PC-9 (cell line): ENCODE measurements at regions not wholly inside any gene's neighbourhood (a gene's known extent, or its start where the extent isn't known, plus 50 kb on each side); places are given as distances from the start of the nearest gene placed in this dataset.
"Not testable (repeated sequence)": the region's sequence is repeated elsewhere in the genome, so short reads cannot be mapped to it uniquely, and the experiment has no call there.

Source experiments
- BruUV-seq: library from RNA; stranded (reverse); fragments of 400-500 nt; replicated peaks from 2 replicates; lab custom pipeline; 2021; lab: Mats Ljungman, UMichigan
- CTCF ChIA-PET: fragments of 300-600 bp; sonication (Branson Sonifier 250); formaldehyde crosslinking; loops from one replicate; lab custom pipeline; 2022; ENCODE audit warnings: antibody characterized with exemption; lab: Charles Lee
- POLR2A ChIA-PET: fragments of 300-600 bp; sonication (Branson Sonifier 250); formaldehyde crosslinking; loops from one replicate; lab custom pipeline; 2022; ENCODE audit warnings: antibody characterized with exemption; ENCODE audit not compliant: unreplicated experiment; lab: Charles Lee
- DNase-seq, 2 experiments: peaks; one replicate each; pipeline versions ENCODE4 v3.0.0 to v3.0.0-alpha.2; 2015 to 2022; ENCODE audit warnings: mixed read lengths in 1 of 2
- H2AFZ ChIP-seq: fragments of 200-600 bp; sonication (generic); 2 replicates; pipeline ENCODE4 v1.8.1; 2017; ENCODE audit warnings: antibody characterized with exemption
- H3F3A ChIP-seq: fragments of 200-600 bp; sonication (generic); 2 replicates; pipeline ENCODE4 v1.8.1; 2017; ENCODE audit warnings: antibody characterized with exemption, mild to moderate bottlenecking, low read depth; ENCODE audit not compliant: insufficient read depth
- H3K27ac ChIP-seq: fragments of 200-600 bp; sonication (generic); 2 replicates; pipeline ENCODE4 v1.6.1; 2016; ENCODE audit warnings: mixed run types
- H3K27me3 ChIP-seq: fragments of 200-600 bp; sonication (generic); 2 replicates; pipeline ENCODE4 v1.6.1; 2016; ENCODE audit warnings: low read depth, mixed run types; ENCODE audit not compliant: insufficient read depth
- H3K36me3 ChIP-seq: fragments of 200-600 bp; sonication (generic); 2 replicates; pipeline ENCODE4 v1.6.1; 2016; ENCODE audit warnings: low read depth, mixed run types
- H3K4me1 ChIP-seq: fragments of 200-600 bp; sonication (generic); replicated peaks from 2 replicates; pipeline ENCODE4 v1.6.1; 2016; ENCODE audit warnings: mixed run types; ENCODE audit not compliant: insufficient read depth
- H3K4me2 ChIP-seq: fragments of 200-600 bp; sonication (generic); 2 replicates; pipeline ENCODE4 v1.6.1; 2017; ENCODE audit warnings: mixed run types
- H3K4me3 ChIP-seq: fragments of 200-600 bp; sonication (generic); 2 replicates; pipeline ENCODE4 v1.6.1; 2016; ENCODE audit warnings: mixed run types
- H3K79me2 ChIP-seq: fragments of 200-600 bp; sonication (generic); 2 replicates; pipeline ENCODE4 v1.6.1; 2017; ENCODE audit warnings: low read depth, mixed run types
- H3K9me2 ChIP-seq: fragments of 200-600 bp; sonication (generic); 2 replicates; pipeline ENCODE4 v1.8.1; 2017; ENCODE audit warnings: mild to moderate bottlenecking; ENCODE audit not compliant: insufficient read depth
- H3K9me3 ChIP-seq: fragments of 200-600 bp; sonication (generic); 2 replicates; pipeline ENCODE4 v1.8.1; 2016; ENCODE audit warnings: low read depth; ENCODE audit not compliant: insufficient read depth
- H4K20me1 ChIP-seq: fragments of 200-600 bp; sonication (generic); 2 replicates; pipeline ENCODE4 v1.8.1; 2017; ENCODE audit not compliant: insufficient read depth
- CTCF ChIP-seq: fragments of 200-600 bp; sonication (generic); conservative IDR thresholded peaks from 2 replicates; pipeline ENCODE4 v1.6.1; 2017; ENCODE audit warnings: mixed run types, antibody characterized with exemption, mild to moderate bottlenecking, moderate library complexity
- EZH2 ChIP-seq: fragments of 200-600 bp; sonication (generic); IDR thresholded peaks from 2 replicates; pipeline ENCODE4 v1.8.0; 2017; ENCODE audit warnings: antibody characterized with exemption, low read depth
- intact Hi-C: fragments of 100-400 bp; cut with micrococcal nuclease; formaldehyde crosslinking; loops from one replicate; pipeline ENCODE4 v1.10.0; 2022; ENCODE audit not compliant: unreplicated experiment

- BruUV-seq, result no TSS peak
- no peaks in the 10 kb centered on the region for H3K79me2 ChIP-seq
- H3K9me3 ChIP-seq, result no peaks in the 10 kb centered on the region
- no peaks in the 10 kb centered on the region for H3F3A ChIP-seq
- H3K27me3 ChIP-seq, result no peaks in the 10 kb centered on the region
- no peak overlapping the region for H3K27ac ChIP-seq
- intact Hi-C loops, result no loop called here
- H2AFZ ChIP-seq, result no peak overlapping the region
- H3K4me2 ChIP-seq, result no peak overlapping the region
- no peaks in the 10 kb centered on the region for H4K20me1 ChIP-seq
- TF ChIP-seq CTCF (no peak), EZH2 (no peak)
- H3K36me3 ChIP-seq, result no peaks in the 10 kb centered on the region
- ChIA-PET CTCF (no interaction called here), POLR2A (no interaction called here)
- no peaks in the 10 kb centered on the region for H3K4me1 ChIP-seq
- H3K4me3 ChIP-seq, result no peak overlapping the region
- no peak for DNase-seq
- H3K9me2 ChIP-seq, result no peaks in the 10 kb centered on the region
Measured at GRCh38 chr1:101496109-101496508, 259.3 kb downstream of the S1PR1 start.

DNA sequence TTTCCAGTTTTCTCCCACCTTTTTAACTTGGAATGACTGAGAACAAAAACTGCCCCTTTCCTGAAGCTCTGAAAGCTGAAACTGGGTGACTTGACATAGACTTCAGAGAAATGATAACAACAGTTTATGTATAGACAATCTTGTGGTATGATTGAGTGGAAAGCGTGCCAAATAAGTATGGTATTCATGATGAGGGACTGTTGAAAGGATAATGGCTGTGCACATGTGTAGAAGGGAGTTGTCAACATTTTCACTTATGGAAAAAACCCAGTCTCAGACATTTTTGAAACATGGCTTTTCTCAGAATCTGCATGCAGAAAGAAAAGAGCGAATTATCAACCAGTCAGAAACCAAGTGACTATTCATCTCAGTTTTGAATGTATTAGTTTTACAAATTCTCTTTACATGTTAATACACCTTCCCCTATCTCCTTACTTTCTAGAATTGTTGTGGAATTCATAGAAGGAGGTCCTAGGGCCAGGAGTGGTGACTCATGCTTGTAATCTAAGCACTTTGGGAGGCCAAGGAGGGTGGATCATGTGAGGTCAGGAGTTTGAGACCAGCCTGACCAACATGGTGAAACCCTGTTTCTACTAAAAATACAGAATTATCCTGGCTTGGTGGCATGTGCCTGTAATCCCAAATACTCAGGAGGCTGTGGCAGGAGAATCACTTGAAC is 261.2 kb downstream of the S1PR1 start:
- no TSS peak for BruUV-seq
- no peak overlapping the region for H2AFZ ChIP-seq
- DNase-seq, result no peak
- H3K4me2 ChIP-seq, result no peak overlapping the region
- ChIA-PET CTCF (no interaction called here), POLR2A (no interaction called here)
- H3K27ac ChIP-seq, result no peak overlapping the region
- no peaks in the 10 kb centered on the region for H3K9me3 ChIP-seq
- no peak for TF ChIP-seq CTCF
- no peak for TF ChIP-seq EZH2
- intact Hi-C loops, result no loop called here
- H3K4me3 ChIP-seq, result no peak overlapping the region
- no peaks in the 10 kb centered on the region for H3F3A ChIP-seq
- H3K4me1 ChIP-seq, result no peaks in the 10 kb centered on the region
- no peaks in the 10 kb centered on the region for H4K20me1 ChIP-seq
- no peaks in the 10 kb centered on the region for H3K36me3 ChIP-seq
- no peaks in the 10 kb centered on the region for H3K79me2 ChIP-seq
- no peaks in the 10 kb centered on the region for H3K9me2 ChIP-seq
- H3K27me3 ChIP-seq, result no peaks in the 10 kb centered on the region

GRCh38 chr1:101504106-101504505 is 267.3 kb downstream of the S1PR1 start:
- H3K4me3 ChIP-seq, H3K4me2 ChIP-seq, CTCF ChIA-PET, POLR2A ChIA-PET, H3K36me3 ChIP-seq, H2AFZ ChIP-seq, H3K27ac ChIP-seq, H3K79me2 ChIP-seq, DNase-seq, H3K9me3 ChIP-seq, H3K9me2 ChIP-seq, H3K4me1 ChIP-seq, H4K20me1 ChIP-seq, H3K27me3 ChIP-seq, intact Hi-C loops, H3F3A ChIP-seq, BruUV-seq: not testable (repeated sequence)

DNA sequence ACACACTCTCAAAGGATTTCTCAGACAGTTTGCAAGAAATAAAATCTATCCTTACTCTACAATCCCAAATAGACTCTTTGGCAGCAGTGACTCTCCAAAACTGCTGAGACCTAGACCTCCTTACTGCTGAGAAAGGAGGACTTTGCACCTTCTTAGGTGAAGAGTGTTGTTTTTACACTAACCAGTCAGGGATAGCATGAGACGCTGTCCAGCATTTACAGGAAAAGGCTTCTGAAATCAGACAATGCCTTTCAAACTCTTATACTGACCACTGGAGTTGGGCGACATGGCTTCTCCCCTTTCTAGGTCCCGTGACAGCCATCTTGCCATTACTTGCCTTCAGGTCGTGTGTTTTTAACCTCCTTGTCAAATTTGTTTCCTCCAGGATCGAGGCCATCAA is 268.4 kb downstream of the S1PR1 start:
- H3K9me2 ChIP-seq, H2AFZ ChIP-seq, H3K79me2 ChIP-seq, H4K20me1 ChIP-seq, H3K27ac ChIP-seq, BruUV-seq, CTCF ChIA-PET, DNase-seq, H3K36me3 ChIP-seq, H3K9me3 ChIP-seq, H3K4me2 ChIP-seq, intact Hi-C loops, H3K27me3 ChIP-seq, H3K4me3 ChIP-seq, H3K4me1 ChIP-seq, H3F3A ChIP-seq, POLR2A ChIA-PET: not testable (repeated sequence)
